Neuronal stem cell (in vitro differentiated cells): ENCODE measurements at regions not wholly inside any gene's neighbourhood (a gene's known extent, or its start where the extent isn't known, plus 50 kb on each side); places are given as distances from the start of the nearest gene placed in this dataset.

Experiments used
- DNase-seq: peaks from one replicate; pipeline ENCODE4 v3.0.0-alpha.2; 2013; ENCODE audit warnings: low spot score
- H2AFZ ChIP-seq: one replicate; pipeline ENCODE4 v1.6.1; 2013; ENCODE audit warnings: mild to moderate bottlenecking, low read length, inconsistent platforms
- H2AK5ac ChIP-seq: 2 replicates; pipeline ENCODE4 v1.6.1; 2013; ENCODE audit warnings: low read depth, mild to moderate bottlenecking, inconsistent platforms, low read length, moderate library complexity, mixed read lengths
- H2BK120ac ChIP-seq: 2 replicates; pipeline ENCODE4 v1.6.1; 2013; ENCODE audit warnings: low read depth, mild to moderate bottlenecking, inconsistent platforms, low read length, moderate library complexity, mixed read lengths
- H2BK12ac ChIP-seq: one replicate; pipeline ENCODE4 v1.6.1; 2013; ENCODE audit warnings: low read length, inconsistent platforms
- H2BK15ac ChIP-seq: 2 replicates; pipeline ENCODE4 v1.6.1; 2013; ENCODE audit warnings: mild to moderate bottlenecking, low read length, inconsistent platforms, mixed read lengths
- H2BK5ac ChIP-seq: one replicate; pipeline ENCODE4 v1.6.1; 2013; ENCODE audit warnings: inconsistent platforms, mild to moderate bottlenecking, low read length, moderate library complexity
- H3K14ac ChIP-seq: one replicate; pipeline ENCODE4 v1.6.1; 2013; ENCODE audit warnings: low read length, inconsistent platforms
- H3K18ac ChIP-seq: 2 replicates; pipeline ENCODE4 v1.6.1; 2013; ENCODE audit warnings: low read length, inconsistent platforms
- H3K23ac ChIP-seq: 2 replicates; pipeline ENCODE4 v1.6.1; 2013; ENCODE audit warnings: low read depth, mild to moderate bottlenecking, mixed read lengths, low read length, inconsistent platforms; ENCODE audit not compliant: poor library complexity
- H3K27ac ChIP-seq: replicated peaks from 3 replicates; pipeline ENCODE4 v1.5.1; 2013; ENCODE audit warnings: low read length, inconsistent platforms
- H3K27me3 ChIP-seq, 3 experiments: 2 replicates each; pipeline ENCODE4 v1.6.1; 2013; ENCODE audit warnings: low read length in 3 of 3, mild to moderate bottlenecking in 2 of 3, inconsistent platforms in 1 of 3, low read depth in 1 of 3, mixed read lengths in 1 of 3, moderate library complexity in 1 of 3; ENCODE audit not compliant: control insufficient read depth in 3 of 3, insufficient read depth in 3 of 3
- H3K36me3 ChIP-seq, 2 donors: replicated peaks in 1 of 2; 2 replicates each; pipeline ENCODE4 v1.6.1; 2013; ENCODE audit warnings: low read length in 2 of 2; ENCODE audit not compliant: control insufficient read depth in 2 of 2, insufficient read depth in 2 of 2
- H3K4ac ChIP-seq: 2 replicates; pipeline ENCODE4 v1.6.1; 2013; ENCODE audit warnings: inconsistent platforms, mild to moderate bottlenecking, low read length, moderate library complexity
- H3K4me1 ChIP-seq, 2 donors: 1 replicate in 1 of 2; 2 replicates in 1 of 2; pipeline ENCODE4 v1.6.1; 2013; ENCODE audit warnings: low read length in 2 of 2, low read depth in 1 of 2; ENCODE audit not compliant: control insufficient read depth in 2 of 2, insufficient read depth in 1 of 2
- H3K4me2 ChIP-seq: one replicate; pipeline ENCODE4 v1.6.1; 2013; ENCODE audit warnings: mild to moderate bottlenecking, low read length, inconsistent platforms; ENCODE audit not compliant: insufficient read depth, poor library complexity, severe bottlenecking
- H3K4me3 ChIP-seq, 2 donors: 2 replicates each; pipeline ENCODE4 v1.5.1; 2013; ENCODE audit warnings: low read length in 2 of 2, mild to moderate bottlenecking in 2 of 2, inconsistent platforms in 1 of 2, moderate library complexity in 1 of 2
- H3K79me1 ChIP-seq: one replicate; pipeline ENCODE4 v1.6.1; 2013; ENCODE audit warnings: low read depth, mild to moderate bottlenecking, inconsistent platforms, low read length, moderate library complexity
- H3K9ac ChIP-seq: one replicate; pipeline ENCODE4 v1.6.1; 2013; ENCODE audit warnings: mild to moderate bottlenecking, low read depth, low read length, inconsistent platforms; ENCODE audit not compliant: poor library complexity
- H3K9me3 ChIP-seq, 2 donors: replicated peaks in 1 of 2; 2 replicates each; pipeline versions ENCODE3 to v1.6.1; 2013; ENCODE audit warnings: low read length in 2 of 2, mild to moderate bottlenecking in 2 of 2, inconsistent platforms in 1 of 2, low read depth in 1 of 2, mixed read lengths in 1 of 2, moderate library complexity in 1 of 2; ENCODE audit not compliant: control insufficient read depth in 2 of 2, insufficient read depth in 1 of 2
- H4K8ac ChIP-seq: one replicate; pipeline ENCODE4 v1.6.1; 2013; ENCODE audit warnings: low read depth, mild to moderate bottlenecking, inconsistent platforms, low read length, moderate library complexity
- H4K91ac ChIP-seq: one replicate; pipeline ENCODE4 v1.6.1; 2013; ENCODE audit warnings: low read length, low read depth, mild to moderate bottlenecking, inconsistent platforms; ENCODE audit not compliant: poor library complexity
- WGBS, 2 donors: extraction: QIAGEN DNeasy Blood & Tissue Kit; methylation state at CpG; one replicate each; pipeline ENCODE4 v1.1.7; 2013; ENCODE audit warnings: missing lambda C conversion rate in 2 of 2, mixed read lengths in 1 of 2; ENCODE audit not compliant: insufficient read length in 2 of 2, insufficient replicate concordance in 1 of 2; ENCODE audit errors: extremely low coverage in 2 of 2; 5-methylcytosine and 5-hydroxymethylcytosine counted together

DNA sequence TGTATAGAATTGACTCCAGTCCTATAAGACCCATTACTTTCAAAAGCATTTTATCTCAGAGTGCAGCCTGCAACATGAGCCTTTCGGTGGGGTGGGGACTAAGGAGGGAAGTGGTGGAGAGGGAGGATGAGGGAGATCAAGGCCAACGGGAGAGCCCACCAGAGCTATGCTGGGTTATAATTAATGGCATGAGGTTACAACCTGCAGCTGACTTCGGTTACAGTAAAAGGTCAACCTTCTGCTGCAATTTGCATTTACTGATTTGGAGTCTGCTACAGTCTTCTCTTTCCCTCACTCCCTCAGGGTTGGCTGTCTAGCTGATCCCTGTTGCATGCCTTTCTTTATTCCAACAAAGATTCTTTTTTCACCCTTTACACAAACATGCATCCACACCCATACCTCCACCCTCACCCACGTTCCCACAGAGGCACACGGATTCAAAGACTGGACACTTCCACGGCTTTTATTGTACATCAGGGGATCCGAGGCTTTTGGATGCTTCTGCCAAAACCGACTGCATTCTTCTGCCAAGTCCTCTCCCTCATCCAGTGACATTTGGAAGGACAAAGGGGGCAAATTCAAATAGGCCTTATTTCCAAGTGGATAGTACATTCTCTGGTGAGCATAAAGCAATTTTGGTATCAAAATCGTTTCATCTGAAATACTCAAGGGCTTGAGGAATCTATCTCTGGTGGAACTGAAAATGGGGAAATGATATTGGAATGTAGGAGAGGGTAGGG lies 381.2 kb downstream of the NFIB start:
- no peak overlapping the region for H3K23ac ChIP-seq
- H3K36me3 ChIP-seq, result no peaks in the 10 kb centered on the region
- no peak overlapping the region for H4K91ac ChIP-seq
- no peak overlapping the region for H2BK12ac ChIP-seq
- no peak overlapping the region for H2AK5ac ChIP-seq
- H3K27ac ChIP-seq, result no peak overlapping the region
- no peak overlapping the region for H3K4me3 ChIP-seq
- WGBS, 2 donors, result no CpG with 5 or more reads among the region's 9 CpGs
- no peaks in the 10 kb centered on the region for H3K27me3 ChIP-seq
- no peak overlapping the region for H3K9ac ChIP-seq
- H2BK15ac ChIP-seq, result no peak overlapping the region
- no peak overlapping the region for H3K4me2 ChIP-seq
- H2BK120ac ChIP-seq, result no peak overlapping the region
- H3K9me3 ChIP-seq, result no peaks in the 10 kb centered on the region
- H3K4me1 ChIP-seq, result peaks cover 0 to 3% of the 10 kb centered on the region in 2 donors
- H2BK5ac ChIP-seq, result no peak overlapping the region
- no peak for DNase-seq
- H3K4ac ChIP-seq, result no peak overlapping the region
- no peak overlapping the region for H4K8ac ChIP-seq
- H3K79me1 ChIP-seq, result no peaks in the 10 kb centered on the region
- H2AFZ ChIP-seq, result no peak overlapping the region
- no peak overlapping the region for H3K14ac ChIP-seq
- H3K18ac ChIP-seq, result no peak overlapping the region

DNA sequence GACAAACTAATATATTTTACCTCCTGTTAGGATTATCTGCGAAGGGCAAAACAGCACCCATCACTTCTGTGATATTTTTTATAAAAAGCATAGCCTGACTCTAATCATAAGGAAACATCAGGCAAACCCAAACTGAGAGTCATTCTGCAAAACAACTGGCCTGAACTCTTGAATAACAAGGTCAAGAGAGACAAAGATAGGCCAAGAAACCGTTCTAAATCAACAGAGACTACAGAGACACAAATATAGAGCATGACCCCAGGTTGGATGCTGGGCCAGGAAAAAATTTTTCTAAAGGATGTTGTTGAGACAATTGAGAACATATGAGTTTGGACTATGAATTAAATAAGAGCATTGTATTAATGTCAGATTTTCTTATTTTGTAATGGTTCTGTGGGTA lies 384.9 kb downstream of the NFIB start:
- no peak overlapping the region for H2BK120ac ChIP-seq
- no peak overlapping the region for H3K9ac ChIP-seq
- no peaks in the 10 kb centered on the region for H3K9me3 ChIP-seq
- H2BK5ac ChIP-seq, result no peak overlapping the region
- no peak overlapping the region for H4K91ac ChIP-seq
- no peak overlapping the region for H3K27ac ChIP-seq
- H2BK12ac ChIP-seq, result no peak overlapping the region
- no peaks in the 10 kb centered on the region for H3K36me3 ChIP-seq
- no peaks in the 10 kb centered on the region for H3K4me1 ChIP-seq
- H3K79me1 ChIP-seq, result no peaks in the 10 kb centered on the region
- no peak overlapping the region for H3K18ac ChIP-seq
- H2AK5ac ChIP-seq, result no peak overlapping the region
- H3K4ac ChIP-seq, result no peak overlapping the region
- no peak overlapping the region for H3K23ac ChIP-seq
- no peak overlapping the region for H2AFZ ChIP-seq
- H4K8ac ChIP-seq, result no peak overlapping the region
- no peak overlapping the region for H3K4me3 ChIP-seq
- no peak for DNase-seq
- no peak overlapping the region for H3K14ac ChIP-seq
- no peaks in the 10 kb centered on the region for H3K27me3 ChIP-seq
- no CpG with 5 or more reads among the region's 2 CpGs for WGBS, 2 donors
- no peak overlapping the region for H3K4me2 ChIP-seq
- no peak overlapping the region for H2BK15ac ChIP-seq

DNA sequence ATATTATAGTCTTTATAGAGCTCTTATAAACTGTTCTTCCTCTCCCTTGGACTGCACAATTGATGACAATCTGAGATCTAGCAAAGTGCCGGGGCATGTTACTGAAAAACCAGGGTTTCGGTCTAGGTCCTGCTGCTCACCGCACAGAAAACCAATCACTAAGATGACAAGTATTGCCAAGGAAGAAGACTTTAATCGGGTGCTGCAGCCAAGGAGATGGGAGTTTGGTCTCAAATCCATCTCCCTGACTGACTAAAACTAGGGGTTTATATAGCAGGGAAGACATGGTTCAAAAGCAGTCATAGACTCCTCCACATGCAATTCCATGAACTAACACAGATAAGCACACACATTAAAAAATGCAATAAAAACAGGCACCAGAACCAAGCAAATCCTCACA lies 390.6 kb downstream of the NFIB start:
- H3K9me3 ChIP-seq, result peaks cover 0 to 10% of the 10 kb centered on the region in 2 donors
- no peak overlapping the region for H3K23ac ChIP-seq
- no peak overlapping the region for H2AK5ac ChIP-seq
- H3K4me2 ChIP-seq, result no peak overlapping the region
- H2BK120ac ChIP-seq, result no peak overlapping the region
- H2BK5ac ChIP-seq, result no peak overlapping the region
- no peaks in the 10 kb centered on the region for H3K27me3 ChIP-seq
- no peaks in the 10 kb centered on the region for H3K79me1 ChIP-seq
- DNase-seq, result no peak
- H3K4me3 ChIP-seq, result no peak overlapping the region
- no peak overlapping the region for H4K91ac ChIP-seq
- no peak overlapping the region for H2BK15ac ChIP-seq
- no peak overlapping the region for H4K8ac ChIP-seq
- WGBS, 2 donors, result no CpG with 5 or more reads among the region's 4 CpGs
- H2BK12ac ChIP-seq, result no peak overlapping the region
- no peak overlapping the region for H3K27ac ChIP-seq
- H3K36me3 ChIP-seq, result no peaks in the 10 kb centered on the region
- no peak overlapping the region for H3K18ac ChIP-seq
- no peaks in the 10 kb centered on the region for H3K4me1 ChIP-seq
- H2AFZ ChIP-seq, result no peak overlapping the region
- no peak overlapping the region for H3K9ac ChIP-seq
- no peak overlapping the region for H3K4ac ChIP-seq
- no peak overlapping the region for H3K14ac ChIP-seq

DNA sequence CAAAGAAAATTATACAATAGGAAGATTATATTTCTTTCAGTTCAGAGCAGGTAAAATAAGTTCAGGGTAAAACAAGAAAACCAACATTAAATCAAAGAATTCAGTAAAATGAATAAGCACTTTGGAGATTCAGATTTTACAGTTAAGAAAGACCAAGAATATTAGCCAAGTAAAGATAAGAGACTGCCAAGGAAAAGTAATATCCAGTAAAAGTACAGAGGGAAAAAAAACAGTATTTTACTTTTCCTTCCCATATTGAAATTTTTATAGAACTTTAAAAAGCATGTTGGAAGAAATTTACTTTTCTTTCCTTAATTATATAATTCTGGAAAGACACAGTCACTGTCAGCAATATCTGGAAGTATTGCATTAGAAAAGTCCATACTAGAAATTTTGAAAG lies 393.4 kb downstream of the NFIB start:
- no peak overlapping the region for H3K27ac ChIP-seq
- H3K4me1 ChIP-seq, result no peaks in the 10 kb centered on the region
- H3K4me3 ChIP-seq, result no peak overlapping the region
- no peak overlapping the region for H3K9ac ChIP-seq
- no peaks in the 10 kb centered on the region for H3K79me1 ChIP-seq
- DNase-seq, result no peak
- no peaks in the 10 kb centered on the region for H3K36me3 ChIP-seq
- H2AK5ac ChIP-seq, result no peak overlapping the region
- H3K18ac ChIP-seq, result no peak overlapping the region
- H3K4ac ChIP-seq, result no peak overlapping the region
- no peak overlapping the region for H3K23ac ChIP-seq
- H2BK5ac ChIP-seq, result no peak overlapping the region
- H3K14ac ChIP-seq, result no peak overlapping the region
- H4K91ac ChIP-seq, result no peak overlapping the region
- H4K8ac ChIP-seq, result no peak overlapping the region
- H2BK15ac ChIP-seq, result no peak overlapping the region
- no peak overlapping the region for H3K4me2 ChIP-seq
- H3K9me3 ChIP-seq, result peaks cover 0 to 10% of the 10 kb centered on the region in 2 donors
- no peaks in the 10 kb centered on the region for H3K27me3 ChIP-seq
- no peak overlapping the region for H2BK120ac ChIP-seq
- no peak overlapping the region for H2AFZ ChIP-seq
- no peak overlapping the region for H2BK12ac ChIP-seq
